ENCODE measurements at regions not wholly inside any gene's neighbourhood (a gene's known extent, or its start where the extent isn't known, plus 50 kb on each side); places are given as distances from the start of the nearest gene placed in this dataset.
A peak's percentile ranks its signal among the peaks of the same experiment; 100 is the strongest.

- TF ChIP-seq POLR2A (IDR thresholded peaks at IDR 0.05) (no peak), POLR2AphosphoS5 (IDR thresholded peaks at IDR 0.05) (no peak), CTCF (IDR thresholded peaks at IDR 0.05 in 8 of 11, conservative IDR thresholded peaks at IDR 0.05 in 3 of 11) (no peak)
- intact Hi-C loops (cut with DNase I; ENCODE audit: low total_unique reads), result no loop called here
- Histone ChIP-seq H3K4me3 (no peak overlapping the region), H3K4me1 (no peaks in the 10 kb centered on the region), H3K27ac (no peak overlapping the region), H3K27me3 (replicated peaks in 1 of 7) (peaks cover 0 to 29% (median 0%) of the 10 kb centered on the region in 7 donors), H3K36me3 (no peaks in the 10 kb centered on the region), H3K9me3 (no peaks in the 10 kb centered on the region)
- 86 to 95% (median 92%) methylated on average over 4 of the region's 4 CpGs for WGBS, 5 donors
- peak; percentile 37 for DNase-seq
Observed at GRCh38 chr2:126786765-126787164, 111.9 kb upstream of the TEX51 start.

- DNase-seq, result no peak
- Histone ChIP-seq H3K27me3 (replicated peaks in 1 of 7) (peaks cover 0 to 29% (median 0%) of the 10 kb centered on the region in 7 donors), H3K4me3 (no peak overlapping the region), H3K36me3 (no peaks in the 10 kb centered on the region), H3K4me1 (no peaks in the 10 kb centered on the region), H3K9me3 (no peaks in the 10 kb centered on the region), H3K27ac (no peak overlapping the region)
- WGBS, 5 donors, result 87 to 96% (median 93%) methylated on average over 4 of the region's 4 CpGs
- intact Hi-C loops (cut with DNase I; ENCODE audit: low total_unique reads), result no loop called here
- no peak for TF ChIP-seq CTCF (IDR thresholded peaks at IDR 0.05 in 8 of 11, conservative IDR thresholded peaks at IDR 0.05 in 3 of 11)
- no peak for TF ChIP-seq POLR2A (IDR thresholded peaks at IDR 0.05)
- TF ChIP-seq POLR2AphosphoS5 (IDR thresholded peaks at IDR 0.05), result no peak
Observed at GRCh38 chr2:126787289-126787688, 111.4 kb upstream of the TEX51 start.

GRCh38 chr2:126788113-126788512 is 110.6 kb upstream of the TEX51 start:
- Histone ChIP-seq H3K4me1 (no peaks in the 10 kb centered on the region), H3K27me3 (replicated peaks in 1 of 7) (peaks cover 0 to 31% (median 0%) of the 10 kb centered on the region in 7 donors), H3K9me3 (no peaks in the 10 kb centered on the region), H3K4me3 (no peak overlapping the region), H3K36me3 (no peaks in the 10 kb centered on the region), H3K27ac (no peak overlapping the region)
- intact Hi-C loops (cut with DNase I; ENCODE audit: low total_unique reads), result no loop called here
- TF ChIP-seq POLR2AphosphoS5 (IDR thresholded peaks at IDR 0.05), result no peak
- TF ChIP-seq POLR2A (IDR thresholded peaks at IDR 0.05), result no peak
- no peak for TF ChIP-seq CTCF (IDR thresholded peaks at IDR 0.05 in 8 of 11, conservative IDR thresholded peaks at IDR 0.05 in 3 of 11)
- DNase-seq, result peak; percentile 51
- WGBS, 5 donors, result 73 to 82% (median 76%) methylated on average over 3 to 4 of the region's 4 CpGs

GRCh38 chr2:126788652-126789051 is 110.0 kb upstream of the TEX51 start:
- WGBS, 5 donors, result 76 to 91% (median 83%) methylated on average over 4 of the region's 4 CpGs
- H3K9me3 ChIP-seq, result no peaks in the 10 kb centered on the region
- TF ChIP-seq POLR2AphosphoS5 (IDR thresholded peaks at IDR 0.05) (no peak), CTCF (IDR thresholded peaks at IDR 0.05 in 8 of 11, conservative IDR thresholded peaks at IDR 0.05 in 3 of 11) (no peak), POLR2A (IDR thresholded peaks at IDR 0.05) (no peak)
- H3K36me3 ChIP-seq, result no peaks in the 10 kb centered on the region
- peak; percentile 29 for DNase-seq
- H3K4me1 ChIP-seq, result no peaks in the 10 kb centered on the region
- no peak overlapping the region for H3K4me3 ChIP-seq
- H3K27me3 ChIP-seq (replicated peaks in 1 of 7), result peaks cover 0 to 33% (median 0%) of the 10 kb centered on the region in 7 donors
- intact Hi-C loops (cut with DNase I; ENCODE audit: low total_unique reads), result no loop called here
- H3K27ac ChIP-seq, result no peak overlapping the region
